GM18505 (cell line): ENCODE measurements at regions not wholly inside any gene's neighbourhood (a gene's known extent, or its start where the extent isn't known, plus 50 kb on each side); places are given as distances from the start of the nearest gene placed in this dataset.
A peak's percentile ranks its signal among the peaks of the same experiment; 100 is the strongest.

ENCODE experiments used
- ATAC-seq: cut with Tn5 transposase; IDR thresholded peaks from one replicate; pipeline ENCODE4 v1.9.1; 2021; ENCODE audit not compliant: unreplicated experiment
- POLR2A ChIP-seq: IDR thresholded peaks from 4 replicates; pipeline ENCODE4 v1.6.1; 2011; ENCODE audit warnings: borderline replicate concordance; ENCODE audit not compliant: insufficient read depth, insufficient read length; ENCODE audit errors: extremely low read depth

DNA sequence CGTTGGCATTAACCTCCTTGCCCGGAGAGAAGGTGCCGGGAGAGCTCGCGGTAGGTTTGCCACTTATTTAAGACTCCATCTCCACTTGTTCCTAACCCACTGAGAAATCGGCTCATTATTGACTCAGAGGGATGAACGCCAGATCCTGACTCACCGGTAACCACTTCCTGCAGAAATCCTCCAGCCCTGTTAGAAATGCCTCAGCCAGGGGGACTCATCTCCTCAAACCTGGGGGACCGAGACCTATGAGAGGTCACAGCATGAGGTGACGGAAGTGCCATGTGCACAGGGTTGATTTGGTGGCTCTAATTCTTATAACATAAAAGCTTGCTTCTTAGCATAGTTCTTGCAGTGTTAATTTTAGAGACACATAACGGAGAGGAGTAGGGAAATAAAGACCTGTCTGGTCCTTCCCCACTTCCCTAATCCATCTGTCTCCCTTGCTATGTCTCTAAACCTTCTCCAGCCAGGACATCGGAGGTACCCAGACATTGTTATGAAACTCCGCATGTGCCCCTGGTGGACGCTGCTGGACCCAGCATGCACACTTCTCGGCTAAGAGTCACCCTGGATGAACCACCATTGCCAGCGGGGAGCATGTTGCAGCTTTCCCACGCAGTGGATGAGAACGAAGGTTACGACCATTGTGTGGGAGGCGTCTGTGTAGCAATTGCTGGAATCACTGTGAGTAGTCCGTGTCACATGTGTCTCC is 158.9 kb downstream of the EFNB2 start:
- no peak for TF ChIP-seq POLR2A
- ATAC-seq = no peak

DNA sequence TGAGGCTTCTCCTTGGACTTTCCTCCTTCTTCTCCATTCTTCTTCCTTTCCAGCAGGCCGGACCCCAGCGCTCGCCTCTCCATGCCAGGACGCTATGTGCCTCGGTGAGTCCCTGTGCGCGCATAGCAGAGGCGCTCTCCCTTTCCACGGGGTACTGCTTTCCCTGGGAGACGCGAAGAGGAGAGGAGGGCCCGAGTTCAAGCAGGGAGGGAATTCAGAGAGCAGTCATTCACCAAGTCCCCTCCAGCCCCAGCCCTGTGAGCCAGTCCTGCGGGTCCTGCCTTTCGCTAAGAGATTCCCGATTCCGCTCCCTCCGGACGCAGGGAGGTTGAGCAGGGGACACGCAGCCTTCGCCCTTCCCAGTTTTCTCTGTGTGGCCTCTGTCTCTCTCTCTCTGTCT is 160.4 kb downstream of the EFNB2 start:
- TF ChIP-seq POLR2A = no peak

DNA sequence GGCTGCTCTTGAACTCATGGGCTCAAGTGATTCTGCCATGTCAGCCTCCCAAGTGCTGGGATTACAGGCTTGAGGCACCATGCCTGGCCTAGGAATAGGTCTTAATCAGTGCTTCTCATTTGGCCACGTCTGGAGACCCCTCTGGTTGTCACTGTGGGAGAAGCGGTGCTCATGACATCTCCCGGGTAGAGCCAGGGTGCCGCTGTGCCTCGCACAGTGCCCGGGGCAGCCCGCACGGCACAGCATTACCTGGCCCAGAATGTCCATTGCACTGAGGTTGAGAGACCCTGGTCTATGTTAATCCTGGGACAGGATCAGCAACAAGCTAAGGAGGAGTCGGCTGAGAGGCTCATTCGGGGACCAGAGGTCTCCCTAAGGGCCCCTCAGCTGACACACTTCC is 160.8 kb downstream of the EFNB2 start:
- no peak for ATAC-seq
- TF ChIP-seq POLR2A = no peak

More for the DNA sequence above, 160.4 kb downstream of the EFNB2 start:
- no peak for ATAC-seq

DNA sequence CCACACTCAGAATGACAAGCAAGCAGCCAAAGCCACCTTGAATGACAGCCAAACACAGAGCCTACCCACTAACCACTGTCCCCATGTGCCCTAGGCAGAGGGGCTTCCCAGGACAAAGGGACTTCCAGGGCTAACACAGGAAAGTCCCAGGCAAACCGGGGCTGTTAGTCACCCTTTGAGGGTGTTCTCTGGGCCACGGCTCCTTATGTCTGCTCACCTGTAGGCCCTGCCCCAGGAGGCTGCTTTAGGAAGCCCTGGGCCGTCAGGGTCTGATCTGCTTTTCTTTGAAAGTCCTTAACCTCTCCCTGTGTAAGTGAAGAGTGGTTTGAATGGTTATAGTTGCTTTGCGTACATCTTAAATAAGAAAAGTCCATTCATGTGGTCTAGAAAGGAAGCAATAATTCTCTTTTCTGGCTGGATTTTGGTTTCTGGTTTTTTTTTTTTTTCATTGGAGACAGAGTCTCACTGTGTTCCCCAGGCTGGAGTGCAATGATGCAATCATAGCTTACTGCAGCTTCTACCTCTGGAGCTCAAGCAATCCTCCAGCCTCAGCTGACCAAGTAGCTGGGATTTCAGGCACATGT is 161.4 kb downstream of the EFNB2 start:
- peak; percentile 70 for ATAC-seq
- no peak for TF ChIP-seq POLR2A

DNA sequence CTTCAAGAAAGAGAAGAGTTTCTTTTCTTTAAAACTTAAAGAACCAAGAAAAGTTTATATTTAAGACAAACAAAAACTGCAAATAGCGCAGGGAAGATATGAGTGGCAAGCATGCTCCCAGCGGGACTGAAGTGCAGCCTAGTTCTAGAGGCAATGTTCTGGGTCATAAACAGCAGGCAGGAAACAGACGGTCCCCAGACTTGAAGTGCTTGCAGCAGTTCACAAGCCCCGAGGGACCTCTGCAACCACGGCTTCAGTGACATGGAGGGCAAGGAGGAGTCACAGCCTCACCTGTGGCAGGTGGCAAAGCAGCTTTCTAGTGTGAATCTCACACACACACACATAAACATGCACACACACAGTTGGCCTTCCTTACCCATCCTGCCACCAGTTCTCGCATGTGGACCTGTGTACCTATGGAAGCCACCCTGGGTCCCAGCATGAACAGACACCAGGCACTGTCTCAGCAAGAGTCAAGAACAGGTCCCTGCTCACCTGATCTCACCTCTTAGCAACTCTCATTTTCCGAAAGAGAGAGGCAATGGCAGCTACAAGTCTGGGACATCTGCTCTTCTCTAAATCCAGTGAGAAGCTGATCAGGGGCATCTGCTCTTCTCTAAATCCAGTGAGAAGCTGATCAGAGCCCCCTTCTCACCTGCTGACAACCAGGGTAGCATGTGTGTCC is 162.0 kb downstream of the EFNB2 start:
- ATAC-seq = peak; percentile 67
- TF ChIP-seq POLR2A = no peak

DNA sequence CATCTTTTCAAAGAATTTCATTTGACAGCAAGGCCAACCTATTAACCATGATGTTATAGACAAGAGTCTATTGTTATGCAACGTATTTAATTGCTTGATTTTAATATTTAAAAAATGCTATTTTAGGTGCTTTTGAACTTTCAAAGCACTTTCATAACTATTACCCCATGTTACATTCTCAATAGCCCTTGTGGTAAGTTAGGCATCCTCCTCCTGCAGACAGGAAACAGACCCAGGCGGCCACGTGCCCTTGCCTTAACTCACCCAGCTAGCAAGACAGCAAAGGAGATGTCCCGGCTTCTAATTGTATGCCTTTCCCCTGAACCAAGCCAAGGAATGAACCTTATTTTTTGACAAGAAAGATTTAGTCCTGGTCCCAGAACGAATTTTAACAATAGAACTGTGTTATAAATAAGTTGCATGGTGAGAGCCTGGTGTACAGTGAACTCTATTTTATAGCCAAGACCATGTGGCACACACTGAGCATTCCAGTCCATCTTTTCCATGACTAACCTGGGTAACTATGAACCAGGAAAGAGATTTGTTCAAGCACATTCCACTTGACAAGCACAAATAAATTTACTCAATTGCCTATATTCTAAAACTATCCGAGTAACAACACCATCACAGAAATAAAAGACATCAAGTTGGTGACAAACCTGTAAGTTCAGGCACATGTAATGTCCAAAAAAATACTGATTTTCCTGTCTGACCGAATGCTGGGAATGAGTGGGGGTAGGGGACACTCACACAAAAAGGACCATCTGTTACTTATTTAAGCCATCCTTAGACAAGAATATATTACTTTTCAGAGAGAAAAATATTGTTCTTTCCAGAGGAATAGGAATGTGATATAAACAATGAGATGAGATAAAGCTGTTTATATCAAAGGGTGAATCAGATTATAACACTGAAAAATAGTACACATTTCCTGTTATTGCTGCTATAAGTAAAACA is 163.0 kb downstream of the EFNB2 start:
- peak; percentile 51 for ATAC-seq
- TF ChIP-seq POLR2A = no peak

DNA sequence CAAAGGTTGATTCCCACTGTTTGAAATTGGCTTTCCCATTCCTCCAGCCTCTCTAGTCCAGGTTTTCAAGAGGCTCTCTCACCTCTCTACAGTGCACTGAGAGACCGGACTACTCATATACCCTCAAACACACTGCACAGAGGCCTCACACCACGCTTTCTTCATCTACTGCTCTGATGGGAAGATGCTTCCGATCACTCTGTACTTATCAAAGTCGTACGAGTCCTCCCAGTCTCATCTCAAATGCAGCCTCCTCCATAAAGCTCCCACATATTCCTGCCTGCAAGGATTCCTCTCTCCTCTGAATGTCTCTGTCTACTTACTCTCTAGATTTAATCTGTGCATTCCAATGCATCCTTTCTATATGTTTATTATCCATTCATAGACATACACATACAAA is 164.4 kb downstream of the EFNB2 start:
- ATAC-seq = no peak
- TF ChIP-seq POLR2A = no peak

DNA sequence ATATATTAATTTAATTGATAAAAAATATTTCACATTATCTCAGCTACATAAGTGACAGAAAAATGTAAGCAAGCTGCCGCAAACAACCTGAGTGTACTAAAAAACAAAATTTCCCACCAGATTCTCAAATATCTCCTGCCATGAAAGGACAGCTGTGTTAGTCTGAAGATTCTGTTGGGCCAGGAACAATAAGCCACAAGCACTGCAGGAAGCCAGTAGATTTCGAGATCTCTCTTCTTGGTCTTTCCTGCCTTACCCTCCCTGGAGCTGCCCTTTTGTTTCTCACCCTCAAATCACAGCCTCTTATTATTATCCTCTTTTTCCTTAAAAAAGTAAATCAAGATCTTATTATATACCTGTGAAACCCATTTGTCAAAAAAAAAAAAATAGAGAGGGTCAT is 165.6 kb downstream of the EFNB2 start:
- ATAC-seq = no peak
- no peak for TF ChIP-seq POLR2A

DNA sequence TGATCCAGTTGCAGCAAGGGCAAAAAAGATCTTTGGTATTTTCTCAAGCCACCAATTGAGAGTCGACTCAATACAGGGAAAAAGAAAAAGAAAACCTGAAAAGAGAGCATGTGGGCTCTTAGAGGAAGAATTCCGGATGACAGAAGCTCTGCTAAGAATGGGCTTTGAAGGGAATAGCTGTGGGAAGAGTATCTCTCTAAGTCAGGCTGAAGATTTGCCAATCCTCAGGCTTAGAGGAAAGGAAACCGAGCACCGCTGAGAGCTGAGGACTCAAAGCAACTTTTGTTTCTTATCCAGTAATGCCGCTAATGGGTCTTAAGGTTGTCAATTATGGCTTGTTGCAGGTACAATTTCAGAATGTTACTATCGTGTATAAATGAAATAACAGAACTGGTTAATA is 166.4 kb downstream of the EFNB2 start:
- ATAC-seq = no peak
- TF ChIP-seq POLR2A = no peak

DNA sequence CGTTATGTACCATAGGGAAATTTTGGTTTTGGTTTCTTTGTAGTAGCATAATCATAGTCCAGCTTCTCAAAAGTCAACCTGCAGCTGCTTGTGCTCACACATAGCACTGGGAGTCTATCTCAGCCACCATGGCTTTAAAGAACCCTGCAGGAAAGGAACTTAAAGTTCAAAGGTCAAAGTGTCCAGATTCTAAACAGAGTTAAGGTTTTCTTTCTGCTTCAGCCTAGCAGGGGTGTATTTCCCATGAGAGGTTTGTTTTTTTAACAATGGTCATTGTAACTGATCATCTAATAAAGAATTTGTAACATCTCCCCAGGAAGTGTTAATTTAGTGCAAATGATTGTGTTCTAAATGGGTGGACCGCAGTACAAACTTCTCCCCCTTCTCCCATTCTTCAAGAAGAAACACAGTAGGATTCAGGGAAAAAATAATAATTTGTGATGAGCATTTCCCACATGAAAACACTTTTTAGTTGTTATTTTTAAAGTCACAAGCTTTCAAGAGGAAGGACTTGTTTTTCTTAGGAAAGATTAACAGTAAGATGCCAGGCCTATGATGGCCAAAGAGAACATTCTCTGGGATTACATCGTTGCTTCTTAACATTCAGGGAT is 168.0 kb downstream of the EFNB2 start:
- ATAC-seq = no peak
- TF ChIP-seq POLR2A = no peak

DNA sequence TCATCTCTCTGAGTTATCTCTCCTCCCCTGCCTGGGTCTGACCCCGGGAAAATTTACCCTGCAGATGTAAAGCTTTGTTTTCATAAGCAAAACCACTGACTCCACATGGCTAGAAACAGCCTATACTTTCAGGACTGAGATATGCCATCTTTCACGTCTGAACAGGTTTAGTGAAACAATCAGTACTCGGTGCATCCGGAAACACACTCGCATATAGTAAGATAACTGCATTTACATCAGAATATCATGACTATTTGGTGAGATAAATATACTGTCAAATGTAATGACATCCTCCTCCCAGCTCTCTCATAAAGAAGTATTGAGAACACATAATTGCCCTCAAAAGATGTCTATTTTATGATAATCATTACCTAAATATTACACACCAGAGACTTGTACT is 172.8 kb downstream of the EFNB2 start:
- TF ChIP-seq POLR2A = no peak
- no peak for ATAC-seq

DNA sequence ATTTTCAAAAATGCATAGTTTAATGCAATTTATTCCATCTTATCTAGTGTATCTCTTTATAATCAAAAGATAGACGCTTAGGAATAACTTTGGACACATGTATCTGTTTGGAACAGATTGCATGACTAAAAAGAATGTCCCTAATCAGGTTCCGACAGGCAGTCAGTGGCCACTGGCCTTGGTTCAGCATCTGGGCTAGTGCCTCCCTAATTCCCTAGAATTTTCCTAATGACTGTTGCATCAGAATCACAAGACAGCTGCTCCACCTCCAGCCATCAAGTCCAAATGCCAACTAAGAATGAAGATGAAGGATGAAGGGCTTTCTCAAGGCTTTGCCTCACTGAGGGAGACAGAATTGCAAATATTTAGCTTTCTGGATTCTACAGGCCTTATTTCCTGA is 173.8 kb downstream of the EFNB2 start:
- no peak for TF ChIP-seq POLR2A
- ATAC-seq = no peak

DNA sequence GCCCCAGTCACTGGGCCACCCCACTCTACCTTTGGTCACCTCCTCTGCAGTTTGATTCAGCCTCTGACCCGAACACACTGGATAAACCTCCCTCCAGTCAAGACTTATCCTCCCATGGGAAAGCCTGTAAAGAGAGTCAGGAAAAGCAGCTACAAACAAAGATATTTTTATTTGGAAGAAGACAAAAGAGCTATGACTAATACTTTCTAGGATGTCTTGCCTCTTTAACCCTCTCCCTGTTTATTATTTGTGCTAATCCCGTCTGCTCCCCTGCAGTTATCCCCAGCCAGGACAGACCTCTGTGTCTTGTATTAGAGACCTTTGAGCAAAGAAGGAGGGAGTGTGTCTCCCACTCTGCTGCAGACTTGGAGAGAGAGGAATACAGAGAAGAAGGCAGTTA is 178.3 kb downstream of the EFNB2 start:
- ATAC-seq = no peak

More for the DNA sequence above, 178.3 kb downstream of the EFNB2 start:
- TF ChIP-seq POLR2A = no peak
